ENCODE measurements at regions not wholly inside any gene's neighbourhood (a gene's known extent, or its start where the extent isn't known, plus 50 kb on each side); places are given as distances from the start of the nearest gene placed in this dataset.
"Not testable (repeated sequence)": the region's sequence is repeated elsewhere in the genome, so short reads cannot be mapped to it uniquely, and the experiment has no call there.

DNA sequence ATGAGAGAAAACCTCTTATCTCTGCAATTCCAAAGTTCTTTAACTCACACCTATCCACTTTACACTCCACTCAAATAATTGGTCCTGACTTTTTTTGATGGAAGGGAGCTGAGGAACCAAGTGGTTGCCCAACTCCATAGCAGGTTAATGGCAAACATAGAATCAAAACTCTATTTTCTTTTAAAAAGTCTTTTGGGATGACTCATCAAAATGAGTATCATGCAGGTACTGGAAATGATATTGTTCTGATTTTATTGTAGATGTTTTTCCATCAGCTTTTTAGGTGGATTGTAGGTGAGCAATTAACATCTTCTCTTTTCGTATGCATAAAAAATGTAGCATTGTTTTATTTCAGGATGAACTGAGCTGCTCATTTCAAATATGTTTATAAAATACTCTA lies 239.5 kb downstream of the SATB1 start:
- no peak for DNase-seq

GRCh38 chr3:18182923-18183322 lies 242.2 kb downstream of the SATB1 start:
- not testable (repeated sequence) for DNase-seq

GRCh38 chr3:18179521-18179920 lies 245.6 kb downstream of the SATB1 start:
- DNase-seq, result no peak

GRCh38 chr3:18177271-18177670 lies 247.9 kb downstream of the SATB1 start:
- no peak for DNase-seq

GRCh38 chr3:18173891-18174290 lies 251.2 kb downstream of the SATB1 start:
- not testable (repeated sequence) for DNase-seq

DNA sequence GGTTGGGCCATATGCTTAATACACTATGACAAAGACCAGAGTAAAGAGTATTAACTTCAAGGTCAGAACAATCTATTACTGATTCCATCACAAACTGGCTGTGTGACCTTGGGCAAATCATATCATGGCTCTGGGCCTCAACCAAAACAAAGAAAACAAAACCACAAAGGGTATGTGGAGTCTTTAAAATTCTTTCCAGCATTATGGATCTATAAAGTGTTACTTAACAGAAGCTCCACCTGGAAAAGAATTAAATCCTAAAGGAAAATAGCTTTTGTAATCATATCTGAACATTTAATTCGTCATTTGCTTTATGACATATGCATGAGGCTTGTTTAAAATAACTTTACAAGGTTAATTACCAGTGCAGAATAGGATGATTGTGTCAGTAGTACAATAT lies 265.5 kb downstream of the SATB1 start:
- DNase-seq, result no peak

GRCh38 chr3:18153571-18154173 lies 271.5 kb downstream of the SATB1 start:
- no peak for DNase-seq

DNA sequence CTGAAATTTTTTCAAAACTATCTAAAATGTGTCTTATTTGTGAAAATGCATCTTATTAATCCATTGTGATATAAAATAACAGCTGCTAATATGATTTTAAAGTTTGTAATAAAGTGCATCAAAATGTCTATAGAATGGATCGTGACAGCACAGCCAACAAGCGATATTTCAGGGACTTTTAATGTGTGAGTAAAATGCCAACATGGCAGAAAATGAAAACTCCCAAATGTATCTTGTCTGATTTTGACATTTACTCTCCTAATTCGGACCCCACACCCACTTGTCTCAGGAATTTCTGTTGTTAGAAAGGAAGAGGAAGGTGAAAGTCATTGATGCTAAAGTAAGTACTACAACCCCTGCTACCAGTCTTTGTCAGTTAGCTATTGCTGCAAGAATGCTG lies 273.9 kb downstream of the SATB1 start:
- DNase-seq, result no peak

GRCh38 chr3:18149935-18150334 lies 275.2 kb downstream of the SATB1 start:
- no peak for DNase-seq

GRCh38 chr3:18149386-18149785 lies 275.8 kb downstream of the SATB1 start:
- DNase-seq, result no peak

GRCh38 chr3:18144571-18144970 lies 280.6 kb downstream of the SATB1 start:
- no peak for DNase-seq

GRCh38 chr3:18143258-18143780 lies 281.8 kb downstream of the SATB1 start:
- no peak for DNase-seq

DNA sequence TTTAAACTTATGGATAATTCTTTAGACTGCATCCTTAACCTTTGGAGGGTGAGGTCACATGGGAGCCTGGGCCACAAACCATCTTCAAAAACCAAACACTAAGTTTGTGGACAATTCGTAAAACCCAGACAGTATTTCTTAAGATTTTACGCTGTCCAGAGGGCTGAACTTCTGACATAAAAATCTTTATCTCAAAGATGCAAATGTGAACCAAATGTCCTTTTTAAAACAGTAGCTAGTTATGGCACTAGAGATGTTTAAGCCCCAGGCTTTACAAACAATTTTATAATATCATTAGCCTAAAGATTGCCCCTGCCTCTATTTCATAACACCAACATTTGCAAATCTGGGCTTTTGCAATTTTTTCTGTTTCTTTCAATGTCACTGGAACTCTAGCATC lies 287.2 kb downstream of the SATB1 start:
- no peak for DNase-seq

GRCh38 chr3:18135060-18135814 lies 289.9 kb downstream of the SATB1 start:
- DNase-seq, result no peak

GRCh38 chr3:18134386-18135059 lies 290.6 kb downstream of the SATB1 start:
- DNase-seq, result no peak

- DNase-seq, result no peak
Observed at GRCh38 chr3:18132991-18133390, 292.1 kb downstream of the SATB1 start.

GRCh38 chr3:18127859-18128681 lies 297.1 kb downstream of the SATB1 start:
- no peak for DNase-seq

DNA sequence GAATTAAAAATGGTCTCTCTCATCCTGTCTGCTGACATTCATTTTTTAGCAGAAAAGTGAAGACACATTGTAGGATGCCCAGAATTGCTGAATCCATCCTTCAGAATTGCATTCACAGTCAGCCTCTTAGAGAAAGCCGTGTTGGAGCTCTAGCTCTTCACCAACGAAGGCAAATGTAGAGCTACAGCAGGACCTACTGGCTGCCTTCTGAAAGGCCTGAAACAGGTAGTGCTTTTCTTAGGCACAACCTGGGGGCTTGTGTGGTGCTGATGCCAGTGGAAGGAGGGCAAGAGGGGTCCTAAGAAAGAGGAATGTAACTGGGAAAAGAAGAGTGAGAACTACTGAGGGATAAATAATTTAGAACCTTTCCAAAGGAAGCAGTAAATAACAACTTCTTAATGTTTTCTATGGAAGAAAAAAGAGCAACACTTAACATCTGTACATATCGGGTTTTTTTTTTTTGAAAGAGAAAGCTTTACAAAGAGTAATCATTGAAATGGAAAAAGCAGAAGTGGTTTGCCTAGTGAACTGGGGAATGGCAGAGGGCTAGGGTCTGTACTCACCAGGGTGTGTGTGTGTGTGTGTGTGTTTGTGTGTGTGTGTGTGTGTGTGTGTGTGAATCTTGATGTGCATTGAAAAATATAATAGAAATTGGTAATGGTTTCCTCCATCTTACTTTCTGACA lies 297.8 kb downstream of the SATB1 start:
- peak in 1 of 2 donors; percentile 39 for DNase-seq

DNA sequence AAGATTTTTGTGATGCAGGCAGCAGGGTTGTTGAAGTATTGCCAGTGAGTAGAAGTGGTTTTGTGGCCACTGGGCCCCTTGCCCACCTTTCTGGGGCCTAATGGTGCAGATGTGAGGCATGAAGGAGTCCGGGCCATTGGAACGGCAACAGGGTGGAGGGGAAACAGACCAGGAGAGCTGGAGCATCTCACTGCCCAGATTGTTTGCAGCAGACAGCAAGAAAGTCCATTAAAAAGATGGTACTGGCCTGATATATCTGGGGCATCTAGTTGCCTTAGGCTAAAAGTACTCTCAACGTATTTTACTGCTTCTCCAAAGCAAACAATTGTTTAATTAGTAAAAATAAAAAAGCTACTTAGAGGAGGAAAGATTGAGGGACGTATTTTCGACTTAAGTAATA lies 298.4 kb downstream of the SATB1 start:
- no peak for DNase-seq

GRCh38 chr3:18124501-18124900 lies 300.6 kb downstream of the SATB1 start:
- DNase-seq, result no peak

GRCh38 chr3:18122264-18122663 lies 302.9 kb downstream of the SATB1 start:
- DNase-seq, result no peak

DNA sequence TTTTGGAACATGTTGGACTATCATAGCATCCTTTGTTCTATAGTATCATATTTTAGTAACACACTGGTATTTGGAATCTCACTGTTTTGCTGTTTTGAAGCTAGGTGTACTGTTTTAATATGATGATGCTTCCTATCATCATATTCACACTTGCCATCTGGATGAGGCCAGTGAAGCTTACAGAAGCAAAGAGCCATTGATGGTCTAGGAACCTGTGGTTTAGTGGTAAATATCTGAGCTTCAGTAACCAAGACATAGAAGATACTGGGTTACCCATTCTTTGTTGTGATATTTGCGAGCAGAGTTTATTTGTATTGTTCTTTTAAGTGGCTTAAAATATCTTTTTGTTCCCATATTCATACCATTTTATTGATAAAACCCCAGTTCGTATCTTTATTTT lies 304.1 kb downstream of the SATB1 start:
- DNase-seq, result no peak
